Kidney (tissue), 13 donors: ENCODE measurements at regions not wholly inside any gene's neighbourhood (a gene's known extent, or its start where the extent isn't known, plus 50 kb on each side); places are given as distances from the start of the nearest gene placed in this dataset.

ENCODE experiments used
- DNase-seq, 5 donors: peaks; one replicate each; pipeline ENCODE4 v3.0.0-alpha.2; 2013 to 2020
- FAIRE-seq: peaks from 2 replicates; lab custom pipeline; 2012; peaks lifted over from hg19 to GRCh38; lab: Jason Lieb, UNC
- H3K27ac ChIP-seq, 2 donors: one replicate each; pipeline ENCODE4 v1.7.0; 2013; ENCODE audit warnings: low read depth in 2 of 2, low read length in 2 of 2, inconsistent platforms in 1 of 2
- H3K27me3 ChIP-seq: one replicate; pipeline ENCODE4 v1.7.1; 2013; ENCODE audit warnings: low read length, inconsistent platforms; ENCODE audit not compliant: control insufficient read depth, insufficient read depth
- H3K36me3 ChIP-seq, 3 donors: one replicate each; pipeline versions ENCODE4 v1.7.0 to v1.7.1; 2013; ENCODE audit warnings: low read length in 3 of 3, control low read depth in 1 of 3, inconsistent platforms in 1 of 3; ENCODE audit not compliant: insufficient read depth in 3 of 3, control insufficient read depth in 2 of 3
- H3K4me1 ChIP-seq, 3 donors: one replicate each; pipeline versions ENCODE4 v1.7.0 to v1.7.1; 2013; ENCODE audit warnings: low read length in 3 of 3, inconsistent platforms in 1 of 3, low read depth in 1 of 3; ENCODE audit not compliant: control insufficient read depth in 2 of 3, insufficient read depth in 2 of 3
- H3K4me3 ChIP-seq, 3 donors: one replicate each; pipeline versions ENCODE4 v1.7.0 to v1.8.1; 2013; ENCODE audit warnings: low read length in 3 of 3, control low read depth in 1 of 3, inconsistent platforms in 1 of 3
- H3K9ac ChIP-seq, 3 donors: one replicate each; pipeline versions ENCODE4 v1.7.0 to v1.7.1; 2013; ENCODE audit warnings: low read length in 3 of 3, control low read depth in 1 of 3, inconsistent platforms in 1 of 3
- H3K9me3 ChIP-seq, 3 donors: one replicate each; pipeline versions ENCODE4 v1.7.0 to v1.7.1; 2013; ENCODE audit warnings: low read length in 3 of 3, control low read depth in 1 of 3, inconsistent platforms in 1 of 3; ENCODE audit not compliant: control insufficient read depth in 2 of 3, insufficient read depth in 1 of 3
- CTCF ChIP-seq: IDR thresholded peaks from 3 replicates; pipeline ENCODE4 v1.5.1; 2012; ENCODE audit warnings: mild to moderate bottlenecking, moderate library complexity, borderline replicate concordance; ENCODE audit not compliant: insufficient read depth; ENCODE audit errors: extremely low read depth
- intact Hi-C: fragments of 100-400 bp; cut with DNase I; formaldehyde crosslinking; loops from one replicate; pipeline ENCODE4 v1.11.1; 2022
- donor health status: control.
- donor health status: control.
- donor health status: control.
- donor health status: control.
- donor health status: control.
- donor health status: DM: yes; HTN: yes; CAD: no.
- donor health status: Normal renal cell carcinoma (clear cell type).

DNA sequence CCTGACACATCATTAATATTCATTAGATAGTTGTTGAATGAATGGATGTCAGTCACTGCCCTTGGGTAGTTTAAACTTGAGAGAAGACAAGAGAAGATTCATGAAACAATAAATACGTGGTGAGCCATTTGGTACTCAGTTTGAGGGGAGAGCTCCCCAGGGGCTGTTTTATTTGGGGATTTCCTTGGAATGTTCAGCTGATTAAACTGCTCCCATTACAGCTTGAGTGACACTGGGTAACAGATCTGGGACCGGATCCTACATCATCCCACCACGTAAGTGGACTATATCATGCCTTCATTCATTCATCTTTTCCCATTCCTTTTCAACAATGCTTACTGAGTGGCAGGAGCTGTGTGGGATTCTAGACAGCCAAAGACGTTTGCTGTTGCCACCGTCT, 162.0 kb downstream of the FAT3 start:
- no peaks in the 10 kb centered on the region for H3K27me3 ChIP-seq
- no peak overlapping the region for H3K4me3 ChIP-seq
- TF ChIP-seq CTCF = no peak
- intact Hi-C loops = no loop called here
- H3K36me3 ChIP-seq = no peaks in the 10 kb centered on the region
- DNase-seq = no peak
- H3K9ac ChIP-seq = no peak overlapping the region
- no peak overlapping the region for H3K27ac ChIP-seq
- H3K9me3 ChIP-seq = no peaks in the 10 kb centered on the region
- peaks cover 0 to 7% (median 0%) of the 10 kb centered on the region in 3 donors for H3K4me1 ChIP-seq
- FAIRE-seq = no peak

GRCh38 chr11:92387859-92388258, 163.2 kb downstream of the FAT3 start:
- H3K4me1 ChIP-seq = peaks cover 0 to 7% (median 0%) of the 10 kb centered on the region in 3 donors
- H3K4me3 ChIP-seq = no peak overlapping the region
- H3K9me3 ChIP-seq = no peaks in the 10 kb centered on the region
- no peaks in the 10 kb centered on the region for H3K36me3 ChIP-seq
- no peaks in the 10 kb centered on the region for H3K27me3 ChIP-seq
- DNase-seq = no peak
- no peak overlapping the region for H3K9ac ChIP-seq
- H3K27ac ChIP-seq = no peak overlapping the region
- FAIRE-seq = no peak
- intact Hi-C loops = no loop called here
- no peak for TF ChIP-seq CTCF

- FAIRE-seq = no peak
These were observed 163.8 kb downstream of the FAT3 start for GRCh38 chr11:92388380-92388779.

More at GRCh38 chr11:92388380-92388779, 163.8 kb downstream of the FAT3 start:
- no peak for DNase-seq
- Histone ChIP-seq H3K36me3 (no peaks in the 10 kb centered on the region), H3K27me3 (no peaks in the 10 kb centered on the region), H3K4me3 (no peak overlapping the region), H3K4me1 (peaks cover 0 to 7% (median 0%) of the 10 kb centered on the region in 3 donors), H3K27ac (no peak overlapping the region), H3K9ac (no peak overlapping the region), H3K9me3 (no peaks in the 10 kb centered on the region)
- TF ChIP-seq CTCF = no peak
- intact Hi-C loops = no loop called here
